ENCODE measurements at regions not wholly inside any gene's neighbourhood (a gene's known extent, or its start where the extent isn't known, plus 50 kb on each side); places are given as distances from the start of the nearest gene placed in this dataset.

- Histone ChIP-seq H3K14ac (ENCODE audit: insufficient read length) (no peak overlapping the region), H3K9ac (replicated peaks in 1 of 4; ENCODE audit: extremely low read depth in 1 of 4, low read depth in 3 of 4, low read length in 3 of 4) (no peak overlapping the region), H3K79me1 (ENCODE audit: low read depth, low read length) (no peaks in the 10 kb centered on the region), H3K4me2 (ENCODE audit: insufficient read depth in 1 of 2, low read depth in 2 of 2, low read length in 2 of 2) (no peak overlapping the region), H4K8ac (ENCODE audit: extremely low read depth, insufficient read depth, low read length) (no peak overlapping the region), H2BK120ac (replicated peaks; ENCODE audit: low read depth, low read length) (no peak overlapping the region), H4K91ac (replicated peaks; ENCODE audit: insufficient read length, low read length) (no peak overlapping the region), H3K23me2 (ENCODE audit: low read depth, low read length) (no peaks in the 10 kb centered on the region), H2AFZ (ENCODE audit: low read length) (no peak overlapping the region), H4K20me1 (replicated peaks in 1 of 2; ENCODE audit: control insufficient read depth in 1 of 2, insufficient read depth in 2 of 2, low read length in 2 of 2) (no peaks in the 10 kb centered on the region), H2BK15ac (ENCODE audit: low read length) (no peak overlapping the region), H3K4ac (replicated peaks; ENCODE audit: insufficient read length, low read depth, low read length) (no peak overlapping the region), H2AK5ac (ENCODE audit: low read depth, low read length) (no peak overlapping the region), H3K18ac (ENCODE audit: extremely low read depth, low read length) (no peak overlapping the region), H3K27ac (ENCODE audit: low read depth, low read length) (no peak overlapping the region), H2BK20ac (ENCODE audit: low read length) (no peak overlapping the region), H4K5ac (ENCODE audit: insufficient read length, low read depth, low read length) (no peak overlapping the region), H2BK5ac (ENCODE audit: low read depth, low read length) (no peak overlapping the region), H2BK12ac (ENCODE audit: low read depth, low read length) (no peak overlapping the region), H3K27me3 (replicated peaks in 1 of 4; ENCODE audit: control insufficient read depth in 3 of 4, extremely low read depth in 1 of 4, insufficient read depth in 3 of 4, low read length in 3 of 4) (no peaks in the 10 kb centered on the region), H3K23ac (ENCODE audit: insufficient read length) (no peak overlapping the region), H3K36me3 (ENCODE audit: control insufficient read depth in 2 of 4, insufficient read depth in 4 of 4, low read length in 3 of 4) (no peaks in the 10 kb centered on the region), H3K4me1 (replicated peaks in 1 of 4; ENCODE audit: control insufficient read depth in 3 of 4, insufficient read depth in 4 of 4, low read length in 3 of 4) (no peaks in the 10 kb centered on the region), H3K9me3 (ENCODE audit: insufficient read depth in 2 of 2, low read depth in 1 of 2, low read length in 1 of 2) (no peaks in the 10 kb centered on the region; a peak in 1 of 4 replicates), H3K56ac (replicated peaks; ENCODE audit: insufficient read length, low read depth, low read length) (no peak overlapping the region), H3K79me2 (ENCODE audit: control insufficient read depth in 1 of 2, insufficient read depth in 2 of 2, low read length in 2 of 2) (no peaks in the 10 kb centered on the region), H3K4me3 (ENCODE audit: extremely low read depth in 1 of 4, insufficient read depth in 2 of 4, low read depth in 3 of 4, low read length in 4 of 4) (no peak overlapping the region)
- POLR2A ChIA-PET (ENCODE audit: partially characterized antibody) = no interaction called here
- CTCF ChIA-PET (ENCODE audit: partially characterized antibody) = interaction anchor here (1.5 kb wide), 1 partner anchor 76 kb away, joined by 4 read pairs; no protein-coding TSS in a partner anchor
- no peak for FAIRE-seq
- no peak for TF ChIP-seq E2F6 (IDR thresholded peaks at IDR 0.05)
- TF ChIP-seq RXRA (IDR thresholded peaks at IDR 0.05; ENCODE audit: insufficient read depth, low read depth, low read length) = no peak
- no peak for TF ChIP-seq ASH2L (IDR thresholded peaks at IDR 0.05; ENCODE audit: low read length)
- DNase-seq (ENCODE audit: low read depth in 1 of 2, low spot score in 2 of 2) = no peak
Observed at GRCh38 chr4:38373375-38373774, 290.6 kb upstream of the KLF3 start.
